GM10248 (cell line): ENCODE measurements at regions not wholly inside any gene's neighbourhood (a gene's known extent, or its start where the extent isn't known, plus 50 kb on each side); places are given as distances from the start of the nearest gene placed in this dataset.

Experiments
- CTCF ChIA-PET: fragments of 300-600 bp; sonication (Branson Sonifier 250); formaldehyde crosslinking; extraction: SDS; loops from one replicate; lab custom pipeline; 2021; ENCODE audit warnings: antibody characterized with exemption; lab: Yijun Ruan, JAX
- POLR2A ChIA-PET: fragments of 350-650 bp; sonication (Branson Sonifier 250); formaldehyde crosslinking; extraction: SDS; loops from one replicate; lab custom pipeline; 2020; ENCODE audit warnings: antibody characterized with exemption; lab: Yijun Ruan, JAX
- DNase-seq: peaks from one replicate; pipeline ENCODE4 v3.0.0; 2012; ENCODE audit errors: extremely low spot score
- TF ChIP-seq, protein P1 (sequence below): IDR thresholded peaks from 2 replicates; pipeline ENCODE4 v1.5.1; 2012; ENCODE audit warnings: mild to moderate bottlenecking, low read depth; ENCODE audit errors: extremely low read depth, missing control alignments, control extremely low read depth

DNA sequence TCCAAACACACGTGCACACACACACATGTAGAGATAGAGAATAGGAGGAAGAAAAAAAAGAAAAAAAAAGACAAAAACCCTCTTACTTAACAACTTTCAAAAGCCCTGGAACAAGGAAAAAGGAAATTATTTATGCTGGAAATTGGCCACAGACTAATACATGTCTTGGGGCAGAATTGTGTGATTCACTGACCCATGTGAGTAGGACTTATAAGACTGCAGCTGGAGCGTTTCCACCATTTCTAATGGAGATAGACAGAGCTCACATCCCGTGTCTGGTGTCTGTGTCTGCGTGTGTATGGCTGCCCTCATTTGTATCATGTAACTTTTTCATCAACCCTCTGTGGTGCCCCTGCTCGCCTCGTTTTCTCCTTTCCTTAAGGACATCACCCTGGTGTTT, 99.8 kb upstream of the PDE10A start:
- DNase-seq, result no peak
- TF ChIP-seq, protein P1, sequence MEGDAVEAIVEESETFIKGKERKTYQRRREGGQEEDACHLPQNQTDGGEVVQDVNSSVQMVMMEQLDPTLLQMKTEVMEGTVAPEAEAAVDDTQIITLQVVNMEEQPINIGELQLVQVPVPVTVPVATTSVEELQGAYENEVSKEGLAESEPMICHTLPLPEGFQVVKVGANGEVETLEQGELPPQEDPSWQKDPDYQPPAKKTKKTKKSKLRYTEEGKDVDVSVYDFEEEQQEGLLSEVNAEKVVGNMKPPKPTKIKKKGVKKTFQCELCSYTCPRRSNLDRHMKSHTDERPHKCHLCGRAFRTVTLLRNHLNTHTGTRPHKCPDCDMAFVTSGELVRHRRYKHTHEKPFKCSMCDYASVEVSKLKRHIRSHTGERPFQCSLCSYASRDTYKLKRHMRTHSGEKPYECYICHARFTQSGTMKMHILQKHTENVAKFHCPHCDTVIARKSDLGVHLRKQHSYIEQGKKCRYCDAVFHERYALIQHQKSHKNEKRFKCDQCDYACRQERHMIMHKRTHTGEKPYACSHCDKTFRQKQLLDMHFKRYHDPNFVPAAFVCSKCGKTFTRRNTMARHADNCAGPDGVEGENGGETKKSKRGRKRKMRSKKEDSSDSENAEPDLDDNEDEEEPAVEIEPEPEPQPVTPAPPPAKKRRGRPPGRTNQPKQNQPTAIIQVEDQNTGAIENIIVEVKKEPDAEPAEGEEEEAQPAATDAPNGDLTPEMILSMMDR, result no peak
- CTCF ChIA-PET, result no interaction called here
- POLR2A ChIA-PET, result no interaction called here

DNA sequence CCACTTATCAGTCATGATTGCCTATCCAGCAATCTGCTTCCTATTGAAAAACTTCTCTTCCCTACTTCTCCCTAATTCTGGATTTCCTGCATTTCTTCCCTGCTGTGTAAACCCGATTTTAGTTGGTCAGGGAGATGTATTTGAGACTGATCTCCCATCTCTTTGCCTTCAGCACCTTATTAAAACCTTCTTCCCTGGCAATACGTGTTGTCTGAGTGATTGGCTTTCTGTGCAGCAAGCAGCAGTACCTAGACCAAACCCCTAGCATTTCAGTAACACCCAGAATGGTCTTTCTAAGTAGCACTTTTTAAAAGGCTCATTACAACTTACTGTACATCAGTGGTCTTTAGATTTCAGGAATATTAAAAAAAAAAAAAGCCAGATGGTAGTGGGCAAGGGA, 99.1 kb upstream of the PDE10A start:
- TF ChIP-seq, protein P1, result no peak
- no peak for DNase-seq
- CTCF ChIA-PET, result interaction anchor here (0.8 kb wide), 1 partner anchor 9 kb away, joined by 3 read pairs; no protein-coding TSS in a partner anchor
- POLR2A ChIA-PET, result no interaction called here

DNA sequence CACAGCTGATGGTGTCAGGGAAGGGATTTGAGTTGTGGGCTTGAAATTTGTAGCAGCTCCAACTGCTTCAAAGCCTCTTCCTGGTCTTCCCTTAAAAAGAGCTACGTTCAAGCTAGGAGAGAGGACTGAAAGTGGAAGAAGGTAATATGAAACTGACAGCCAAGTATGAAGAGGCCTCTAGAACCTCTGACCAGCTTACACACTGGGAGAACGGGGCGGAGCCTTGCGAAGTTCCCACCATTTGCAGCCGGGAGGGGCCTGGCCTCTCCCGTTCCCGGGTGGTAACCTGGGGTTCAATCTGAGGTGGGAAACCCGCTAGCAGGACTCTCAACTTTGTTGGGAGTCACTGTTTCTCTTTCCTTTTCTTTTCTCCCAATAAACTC, 97.8 kb upstream of the PDE10A start:
- CTCF ChIA-PET, result interaction anchor here (0.9 to 1.7 kb wide), 3 partner anchors 9 to 16 kb away, joined by 3 to 4 read pairs (median 4); no protein-coding TSS in a partner anchor
- POLR2A ChIA-PET, result no interaction called here
- no peak for DNase-seq
- TF ChIP-seq, protein P1, result no peak

DNA sequence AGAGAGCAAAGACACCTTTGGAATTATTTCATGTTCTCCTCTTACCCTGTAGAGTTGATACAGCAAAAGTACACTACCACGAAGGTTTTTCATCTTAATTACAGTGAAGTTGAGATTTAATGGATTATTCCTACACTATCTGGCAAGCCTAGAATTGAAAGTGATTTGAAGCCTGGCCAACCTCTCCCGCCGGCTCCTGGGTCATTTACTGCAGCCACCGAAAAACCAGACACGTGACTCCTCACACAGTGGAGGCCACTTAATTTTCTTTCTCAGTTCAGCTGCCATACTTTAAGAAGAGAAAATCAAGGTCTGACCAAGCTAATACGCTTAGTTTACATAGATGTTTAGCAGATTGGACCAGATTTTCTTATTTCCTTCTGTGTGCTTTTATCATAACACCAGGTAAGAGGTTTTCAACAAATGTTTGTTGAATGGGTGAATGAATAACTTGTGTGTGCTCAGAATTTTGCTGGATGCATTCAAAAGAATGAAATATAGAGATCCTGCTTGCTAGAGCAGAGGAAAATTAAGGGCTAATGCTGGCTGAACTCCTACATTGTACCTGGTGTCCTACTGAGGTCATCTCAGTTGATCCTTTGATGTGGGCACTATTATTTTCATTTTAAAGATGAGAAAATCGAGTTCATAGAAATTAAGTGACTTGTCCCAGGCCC, 97.2 kb upstream of the PDE10A start:
- TF ChIP-seq, protein P1, result no peak
- CTCF ChIA-PET, result interaction anchor here (0.9 to 1.7 kb wide), 5 partner anchors 9 to 320 kb away, joined by 3 to 4 read pairs (median 3); no protein-coding TSS in a partner anchor
- POLR2A ChIA-PET, result no interaction called here
- no peak for DNase-seq

DNA sequence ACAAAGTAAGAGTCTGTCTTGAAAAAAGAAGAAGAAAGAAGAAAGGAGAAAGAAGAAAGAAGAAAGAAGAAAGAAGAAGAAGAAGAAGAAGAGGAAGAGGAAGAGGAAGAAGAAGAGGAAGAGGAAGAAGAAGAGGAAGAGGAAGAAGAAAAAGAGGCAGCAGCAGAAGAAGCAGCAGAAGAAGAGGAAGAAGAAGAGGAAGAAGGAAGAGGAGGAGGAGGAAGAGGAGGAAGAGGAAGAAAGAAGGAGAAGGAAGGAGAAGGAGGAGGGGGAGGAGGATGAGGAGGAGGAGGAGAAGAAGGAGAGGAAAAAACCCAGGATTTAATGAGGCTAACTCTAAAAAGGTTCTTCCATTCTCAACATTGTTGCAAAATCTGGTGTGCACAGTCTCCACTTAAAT, 95.4 kb upstream of the PDE10A start:
- DNase-seq, result no peak
- CTCF ChIA-PET, result interaction anchor here (1.6 kb wide), 1 partner anchor 29 kb away, joined by 3 read pairs; no protein-coding TSS in a partner anchor
- POLR2A ChIA-PET, result no interaction called here
- TF ChIP-seq, protein P1, result no peak

DNA sequence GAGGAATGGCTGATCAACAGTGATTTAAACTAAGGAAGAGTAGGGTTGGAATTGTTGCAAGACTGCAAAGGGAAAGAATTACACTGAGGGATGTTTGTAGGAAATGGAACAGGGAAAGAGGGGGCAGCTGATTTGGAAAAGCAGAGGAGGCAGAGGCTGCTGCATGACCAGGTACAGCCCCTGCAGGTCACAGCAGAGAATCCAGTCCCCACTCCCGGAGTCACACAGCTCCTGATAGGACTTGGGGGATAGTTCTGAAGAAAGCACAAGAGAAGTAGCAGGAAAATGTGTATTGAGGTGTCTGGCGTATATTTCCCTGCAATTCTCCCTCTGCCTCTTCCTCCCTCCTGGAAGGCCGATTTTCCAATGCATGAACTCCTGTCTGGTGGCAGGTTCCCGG, 92.5 kb upstream of the PDE10A start:
- POLR2A ChIA-PET, result no interaction called here
- TF ChIP-seq, protein P1, result no peak
- no peak for DNase-seq
- CTCF ChIA-PET, result no interaction called here
